ENCODE measurements at regions not wholly inside any gene's neighbourhood (a gene's known extent, or its start where the extent isn't known, plus 50 kb on each side); places are given as distances from the start of the nearest gene placed in this dataset.

- TF ChIP-seq POLR2A (IDR thresholded peaks at IDR 0.05) (no peak), CTCF (IDR thresholded peaks at IDR 0.05) (no peak)
Observed at GRCh38 chr2:51251356-51251755, 219.4 kb upstream of the NRXN1 start.

Measured in Peyer's patch (tissue), 4 donors.